ENCODE measurements at regions not wholly inside any gene's neighbourhood (a gene's known extent, or its start where the extent isn't known, plus 50 kb on each side); places are given as distances from the start of the nearest gene placed in this dataset.

- Mint-ChIP-seq H3K4me3 (ENCODE audit: unreplicated experiment) (no peak overlapping the region), H3K4me1 (ENCODE audit: low read depth) (no peaks in the 10 kb centered on the region), H3K9me3 (ENCODE audit: low read depth) (no peaks in the 10 kb centered on the region), H3K36me3 (ENCODE audit: low read depth) (no peaks in the 10 kb centered on the region), H3K27ac (ENCODE audit: unreplicated experiment) (no peak overlapping the region), H3K27me3 (ENCODE audit: low read depth) (peaks cover 17% of the 10 kb centered on the region)
- TF ChIP-seq, protein P1, sequence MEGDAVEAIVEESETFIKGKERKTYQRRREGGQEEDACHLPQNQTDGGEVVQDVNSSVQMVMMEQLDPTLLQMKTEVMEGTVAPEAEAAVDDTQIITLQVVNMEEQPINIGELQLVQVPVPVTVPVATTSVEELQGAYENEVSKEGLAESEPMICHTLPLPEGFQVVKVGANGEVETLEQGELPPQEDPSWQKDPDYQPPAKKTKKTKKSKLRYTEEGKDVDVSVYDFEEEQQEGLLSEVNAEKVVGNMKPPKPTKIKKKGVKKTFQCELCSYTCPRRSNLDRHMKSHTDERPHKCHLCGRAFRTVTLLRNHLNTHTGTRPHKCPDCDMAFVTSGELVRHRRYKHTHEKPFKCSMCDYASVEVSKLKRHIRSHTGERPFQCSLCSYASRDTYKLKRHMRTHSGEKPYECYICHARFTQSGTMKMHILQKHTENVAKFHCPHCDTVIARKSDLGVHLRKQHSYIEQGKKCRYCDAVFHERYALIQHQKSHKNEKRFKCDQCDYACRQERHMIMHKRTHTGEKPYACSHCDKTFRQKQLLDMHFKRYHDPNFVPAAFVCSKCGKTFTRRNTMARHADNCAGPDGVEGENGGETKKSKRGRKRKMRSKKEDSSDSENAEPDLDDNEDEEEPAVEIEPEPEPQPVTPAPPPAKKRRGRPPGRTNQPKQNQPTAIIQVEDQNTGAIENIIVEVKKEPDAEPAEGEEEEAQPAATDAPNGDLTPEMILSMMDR (IDR thresholded peaks at IDR 0.05) = no peak
- DNase-seq (ENCODE audit: low spot score) = no peak
Measured at GRCh38 chr12:78556651-78557050, 307.9 kb upstream of the SYT1 start.

GRCh38 chr12:78559416-78559815 is 305.2 kb upstream of the SYT1 start:
- Mint-ChIP-seq H3K4me1 (ENCODE audit: low read depth) (no peaks in the 10 kb centered on the region), H3K9me3 (ENCODE audit: low read depth) (no peaks in the 10 kb centered on the region), H3K4me3 (ENCODE audit: unreplicated experiment) (no peak overlapping the region), H3K36me3 (ENCODE audit: low read depth) (no peaks in the 10 kb centered on the region), H3K27ac (ENCODE audit: unreplicated experiment) (no peak overlapping the region), H3K27me3 (ENCODE audit: low read depth) (peaks cover 10% of the 10 kb centered on the region)
- DNase-seq (ENCODE audit: low spot score) = no peak
- TF ChIP-seq, protein P1 (IDR thresholded peaks at IDR 0.05) = no peak

DNA sequence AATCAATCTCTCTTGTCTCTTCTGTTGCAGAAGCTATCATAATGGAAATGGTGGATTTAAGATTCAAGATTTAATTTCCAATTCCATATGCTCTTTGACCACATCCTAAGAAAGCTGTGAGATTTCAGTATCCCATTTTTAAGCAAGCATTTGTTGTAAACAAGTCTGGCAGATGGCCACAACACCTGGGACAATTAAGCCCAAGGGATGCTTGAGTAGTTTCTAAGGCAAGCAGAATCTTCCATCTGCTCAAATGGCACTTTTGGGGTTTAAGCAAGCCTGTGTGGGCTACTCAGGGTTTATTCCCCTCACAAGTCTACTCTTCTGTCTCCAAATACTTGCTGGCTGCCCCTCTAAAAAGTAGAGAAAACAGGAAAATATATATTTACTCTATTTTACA is 304.7 kb upstream of the SYT1 start:
- Mint-ChIP-seq H3K27ac (ENCODE audit: unreplicated experiment) (no peak overlapping the region), H3K9me3 (ENCODE audit: low read depth) (no peaks in the 10 kb centered on the region), H3K36me3 (ENCODE audit: low read depth) (no peaks in the 10 kb centered on the region), H3K4me3 (ENCODE audit: unreplicated experiment) (no peak overlapping the region), H3K4me1 (ENCODE audit: low read depth) (no peaks in the 10 kb centered on the region), H3K27me3 (ENCODE audit: low read depth) (peaks cover 10% of the 10 kb centered on the region)
- no peak for DNase-seq (ENCODE audit: low spot score)
- TF ChIP-seq, protein P1 (IDR thresholded peaks at IDR 0.05) = no peak

- Mint-ChIP-seq H3K9me3 (ENCODE audit: low read depth) (no peaks in the 10 kb centered on the region), H3K4me1 (ENCODE audit: low read depth) (no peaks in the 10 kb centered on the region), H3K27ac (ENCODE audit: unreplicated experiment) (no peak overlapping the region), H3K36me3 (ENCODE audit: low read depth) (no peaks in the 10 kb centered on the region), H3K27me3 (ENCODE audit: low read depth) (peaks cover 13% of the 10 kb centered on the region), H3K4me3 (ENCODE audit: unreplicated experiment) (no peak overlapping the region)
- TF ChIP-seq, protein P1 (IDR thresholded peaks at IDR 0.05) = no peak
- DNase-seq (ENCODE audit: low spot score) = no peak
Measured at GRCh38 chr12:78560633-78561032, 303.9 kb upstream of the SYT1 start.

DNA sequence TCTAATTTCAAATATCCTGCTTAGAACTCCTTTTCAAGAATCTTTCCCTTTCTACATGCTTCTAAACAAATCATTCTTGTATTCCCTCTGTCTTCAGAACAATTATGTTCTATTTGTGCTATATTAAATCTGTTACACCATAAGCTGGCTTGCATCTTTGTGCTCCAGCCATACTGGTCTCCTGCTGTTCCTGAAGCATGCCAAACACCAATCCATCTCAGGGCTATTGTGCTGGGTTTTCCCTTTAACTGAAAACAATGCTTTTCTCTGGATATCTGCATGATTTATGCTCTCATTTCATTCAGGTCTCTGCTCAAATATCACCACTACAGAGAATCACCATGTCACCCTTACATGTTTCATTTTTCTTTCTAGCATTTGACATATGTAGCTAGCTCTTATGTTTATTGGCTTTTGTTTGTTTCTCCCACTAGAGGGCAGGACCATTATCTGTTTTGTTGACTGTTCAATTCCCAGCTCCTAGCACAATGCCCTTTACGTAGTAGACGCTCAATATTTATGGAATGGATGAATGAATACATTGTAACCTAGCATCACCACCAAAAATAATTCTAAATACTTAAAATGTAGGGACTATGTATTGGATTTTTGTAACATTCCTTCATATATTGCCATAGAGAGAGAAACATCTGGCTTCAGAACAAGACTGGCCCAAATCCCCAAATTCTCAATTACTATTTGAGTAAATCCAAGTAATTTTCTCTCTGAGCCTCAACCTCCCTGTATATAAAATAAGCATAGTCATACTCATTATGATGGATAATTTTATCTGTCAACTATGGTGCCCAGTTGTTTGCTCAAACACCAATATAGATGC is 302.0 kb upstream of the SYT1 start:
- Mint-ChIP-seq H3K9me3 (ENCODE audit: low read depth) (no peaks in the 10 kb centered on the region), H3K27ac (ENCODE audit: unreplicated experiment) (no peak overlapping the region), H3K27me3 (ENCODE audit: low read depth) (peaks cover 13% of the 10 kb centered on the region), H3K36me3 (ENCODE audit: low read depth) (no peaks in the 10 kb centered on the region), H3K4me3 (ENCODE audit: unreplicated experiment) (no peak overlapping the region), H3K4me1 (ENCODE audit: low read depth) (no peaks in the 10 kb centered on the region)
- TF ChIP-seq, protein P1 (IDR thresholded peaks at IDR 0.05) = peak; percentile 67
- DNase-seq (ENCODE audit: low spot score) = no peak

Measured in chondrocyte (in vitro differentiated cells).